ENCODE measurements at regions not wholly inside any gene's neighbourhood (a gene's known extent, or its start where the extent isn't known, plus 50 kb on each side); places are given as distances from the start of the nearest gene placed in this dataset.

GRCh38 chr17:62868008-62868407, 59.9 kb upstream of the MARCHF10 start:
- TF ChIP-seq POLR2AphosphoS5 (IDR thresholded peaks at IDR 0.05) (no peak), CTCF (IDR thresholded peaks at IDR 0.05) (no peak), POLR2A (IDR thresholded peaks at IDR 0.05; ENCODE audit: low read depth) (no peak), EP300 (IDR thresholded peaks at IDR 0.05) (no peak)

Data from esophagus muscularis mucosa (tissue), 4 donors.